Liver (tissue), 8 donors: ENCODE measurements at regions not wholly inside any gene's neighbourhood (a gene's known extent, or its start where the extent isn't known, plus 50 kb on each side); places are given as distances from the start of the nearest gene placed in this dataset.

Source experiments
- DNase-seq: peaks from one replicate; pipeline ENCODE4 v3.0.0-alpha.2; 2017; ENCODE audit warnings: low spot score
- H3K27ac ChIP-seq, 2 donors: one replicate each; pipeline ENCODE4 v1.7.0; 2013; ENCODE audit warnings: inconsistent platforms in 2 of 2, low read length in 2 of 2, control low read depth in 1 of 2, low read depth in 1 of 2, mild to moderate bottlenecking in 1 of 2
- H3K27me3 ChIP-seq, 4 donors: one replicate each; pipeline versions ENCODE4 v1.6.1 to v1.7.0; 2013; ENCODE audit warnings: low read length in 3 of 4, inconsistent platforms in 1 of 4, mild to moderate bottlenecking in 1 of 4, moderate library complexity in 1 of 4; ENCODE audit not compliant: control insufficient read depth in 4 of 4, insufficient read depth in 4 of 4
- H3K36me3 ChIP-seq, 4 donors: one replicate each; pipeline versions ENCODE4 v1.6.1 to v1.7.0; 2013; ENCODE audit warnings: low read length in 3 of 4, mild to moderate bottlenecking in 3 of 4, low read depth in 1 of 4, moderate library complexity in 1 of 4; ENCODE audit not compliant: control insufficient read depth in 4 of 4, insufficient read depth in 3 of 4
- H3K4me1 ChIP-seq, 4 donors: one replicate each; pipeline versions ENCODE4 v1.6.1 to v1.7.0; 2013; ENCODE audit warnings: low read length in 3 of 4, mild to moderate bottlenecking in 3 of 4, moderate library complexity in 1 of 4; ENCODE audit not compliant: control insufficient read depth in 4 of 4, insufficient read depth in 4 of 4
- H3K4me3 ChIP-seq, 3 donors: one replicate each; pipeline versions ENCODE4 v1.6.1 to v1.7.0; 2013; ENCODE audit warnings: low read length in 3 of 3, control low read depth in 1 of 3, low read depth in 1 of 3, mild to moderate bottlenecking in 1 of 3
- H3K9ac ChIP-seq, 2 donors: one replicate each; pipeline ENCODE4 v1.7.0; 2013; ENCODE audit warnings: low read length in 2 of 2, mild to moderate bottlenecking in 2 of 2, moderate library complexity in 2 of 2, control low read depth in 1 of 2, low read depth in 1 of 2
- H3K9me3 ChIP-seq, 4 donors: one replicate each; pipeline versions ENCODE4 v1.6.1 to v1.7.0; 2013; ENCODE audit warnings: low read length in 3 of 4; ENCODE audit not compliant: control insufficient read depth in 4 of 4
- CTCF ChIP-seq: fragments of 150-350 bp; IDR thresholded peaks from 2 replicates; pipeline ENCODE4 v1.5.1; 2017; ENCODE audit warnings: improper control_type of control experiment, low read depth, low read length; ENCODE audit not compliant: missing input control
- EGR1 ChIP-seq, 2 donors: IDR thresholded peaks; 2 replicates each; pipeline ENCODE4 v1.6.1; 2016 to 2018; ENCODE audit warnings: antibody characterized with exemption in 2 of 2, low read depth in 2 of 2
- FOXA1 ChIP-seq: IDR thresholded peaks from 2 replicates; pipeline ENCODE4 v1.6.1; 2016; ENCODE audit warnings: antibody characterized with exemption
- FOXA2 ChIP-seq: IDR thresholded peaks from 2 replicates; pipeline ENCODE4 v1.6.1; 2016; ENCODE audit warnings: antibody characterized with exemption
- GABPA ChIP-seq, 2 donors: IDR thresholded peaks in 1 of 2; conservative IDR thresholded peaks in 1 of 2; 2 replicates each; pipeline ENCODE4 v1.6.1; 2016; ENCODE audit warnings: antibody characterized with exemption in 2 of 2, mild to moderate bottlenecking in 1 of 2, moderate library complexity in 1 of 2
- HNF4A ChIP-seq, 2 donors: conservative IDR thresholded peaks; 2 replicates each; pipeline ENCODE4 v1.6.1; 2016; ENCODE audit warnings: antibody characterized with exemption in 2 of 2, mild to moderate bottlenecking in 2 of 2
- HNF4G ChIP-seq: IDR thresholded peaks from 2 replicates; pipeline ENCODE4 v1.6.1; 2016; ENCODE audit warnings: antibody characterized with exemption
- JUND ChIP-seq, 2 donors: IDR thresholded peaks; 2 replicates each; pipeline ENCODE4 v1.6.1; 2016; ENCODE audit warnings: antibody characterized with exemption in 2 of 2
- MAX ChIP-seq: IDR thresholded peaks from 2 replicates; pipeline ENCODE4 v1.6.1; 2016; ENCODE audit warnings: antibody characterized with exemption
- NR2F2 ChIP-seq: IDR thresholded peaks from 2 replicates; pipeline ENCODE4 v1.6.1; 2016; ENCODE audit warnings: antibody characterized with exemption
- RAD21 ChIP-seq, 2 donors: IDR thresholded peaks; 2 replicates each; pipeline ENCODE4 v1.6.1; 2016; ENCODE audit warnings: antibody characterized with exemption in 2 of 2, mild to moderate bottlenecking in 2 of 2
- REST ChIP-seq: IDR thresholded peaks from 2 replicates; pipeline ENCODE4 v1.6.1; 2016; ENCODE audit warnings: antibody characterized with exemption, mild to moderate bottlenecking
- RXRA ChIP-seq, 2 donors: IDR thresholded peaks; 2 replicates each; pipeline ENCODE4 v1.6.1; 2017 to 2018; ENCODE audit warnings: antibody characterized with exemption in 2 of 2, mild to moderate bottlenecking in 1 of 2
- SP1 ChIP-seq: IDR thresholded peaks from 2 replicates; pipeline ENCODE4 v1.6.1; 2018; ENCODE audit warnings: antibody characterized with exemption, mild to moderate bottlenecking
- TAF1 ChIP-seq: conservative IDR thresholded peaks from 2 replicates; pipeline ENCODE4 v1.6.1; 2016; ENCODE audit warnings: antibody characterized with exemption, mild to moderate bottlenecking
- YY1 ChIP-seq: IDR thresholded peaks from 2 replicates; pipeline ENCODE4 v1.6.1; 2016; ENCODE audit warnings: antibody characterized with exemption, mild to moderate bottlenecking
- ZBTB33 ChIP-seq: IDR thresholded peaks from 2 replicates; pipeline ENCODE4 v1.6.1; 2016; ENCODE audit warnings: antibody characterized with exemption
- WGBS: extraction: QIAGEN DNeasy Blood & Tissue Kit; methylation state at CpG from one replicate; pipeline ENCODE4 v1.1.7; 2013; 5-methylcytosine and 5-hydroxymethylcytosine counted together
- donor health status: healthy.
- donor health status: healthy.
- donor health status: healthy.
- donor health status: healthy.
- donor health status: healthy.

GRCh38 chr1:191669629-191670028 lies 488.6 kb upstream of the RGS18 start:
- DNase-seq, result no peak
- Histone ChIP-seq H3K9ac (no peak overlapping the region), H3K27ac (no peak overlapping the region), H3K9me3 (peaks cover 0 to 2% (median 0%) of the 10 kb centered on the region in 4 donors), H3K36me3 (no peaks in the 10 kb centered on the region), H3K27me3 (no peaks in the 10 kb centered on the region), H3K4me1 (no peaks in the 10 kb centered on the region), H3K4me3 (no peak overlapping the region)
- 62% methylated on average over 2 of the region's 2 CpGs for WGBS
- TF ChIP-seq NR2F2 (no peak), MAX (no peak), JUND (IDR thresholded peaks at IDR 0.05) (no peak), SP1 (no peak), EGR1 (IDR thresholded peaks at IDR 0.05; ENCODE audit: low read depth in 2 of 2) (no peak), RAD21 (IDR thresholded peaks at IDR 0.05) (no peak), YY1 (no peak), HNF4A (conservative IDR thresholded peaks at IDR 0.05) (no peak), TAF1 (no peak), REST (no peak), GABPA (IDR thresholded peaks at IDR 0.05 in 1 of 2, conservative IDR thresholded peaks at IDR 0.05 in 1 of 2) (no peak), ZBTB33 (no peak), CTCF (no peak), HNF4G (no peak)

- no peak overlapping the region for H3K9ac ChIP-seq
- H3K4me3 ChIP-seq, result no peak overlapping the region
- WGBS, result 87% methylated on average over 2 of the region's 2 CpGs
- H3K36me3 ChIP-seq, result no peaks in the 10 kb centered on the region
- no peak for DNase-seq
- no peaks in the 10 kb centered on the region for H3K27me3 ChIP-seq
- no peak overlapping the region for H3K27ac ChIP-seq
- peaks cover 0 to 2% (median 0%) of the 10 kb centered on the region in 4 donors for H3K9me3 ChIP-seq
- H3K4me1 ChIP-seq, result no peaks in the 10 kb centered on the region
- TF ChIP-seq ZBTB33 (no peak), CTCF (no peak), HNF4G (no peak), NR2F2 (no peak), REST (no peak), FOXA2 (no peak), FOXA1 (no peak), TAF1 (no peak), RXRA (IDR thresholded peaks at IDR 0.05) (no peak)
Measured at GRCh38 chr1:191671236-191671635, 487.0 kb upstream of the RGS18 start.
